Caco-2 (cell line): ENCODE measurements at regions not wholly inside any gene's neighbourhood (a gene's known extent, or its start where the extent isn't known, plus 50 kb on each side); places are given as distances from the start of the nearest gene placed in this dataset.
A peak's percentile ranks its signal among the peaks of the same experiment; 100 is the strongest.

Source experiments
- BruUV-seq: library from RNA; stranded (reverse); fragments of 400-500 nt; replicated peaks from 2 replicates; lab custom pipeline; 2021; lab: Mats Ljungman, UMichigan
- CTCF ChIA-PET: fragments of 300-600 bp; sonication (Branson Sonifier 250); formaldehyde crosslinking; loops from one replicate; lab custom pipeline; 2022; ENCODE audit warnings: antibody characterized with exemption; lab: Charles Lee
- POLR2A ChIA-PET: fragments of 300-600 bp; sonication (Branson Sonifier 250); formaldehyde crosslinking; loops from one replicate; lab custom pipeline; 2022; ENCODE audit warnings: antibody characterized with exemption; lab: Charles Lee
- DNase-seq, 2 experiments: peaks; one replicate each; pipeline versions ENCODE4 v3.0.0 to v3.0.0-alpha.2; 2020 to 2022
- H3K27me3 ChIP-seq: replicated peaks from 2 replicates; pipeline ENCODE4 v1.6.0; 2011; ENCODE audit warnings: low read length; ENCODE audit not compliant: control insufficient read depth, insufficient read depth
- H3K36me3 ChIP-seq: 2 replicates; pipeline ENCODE4 v1.5.1; 2011; ENCODE audit warnings: low read length; ENCODE audit not compliant: control insufficient read depth, insufficient read depth
- H3K4me1 ChIP-seq: fragments of 250-450 bp; sonication (Bioruptor Pico); 2 replicates; pipeline ENCODE4 v1.5.1; 2020; ENCODE audit warnings: mild to moderate bottlenecking
- H3K4me3 ChIP-seq: 2 replicates; pipeline ENCODE4 v1.5.1; 2011; ENCODE audit warnings: low read depth, mild to moderate bottlenecking, control low read depth, low read length
- H3K9me3 ChIP-seq: fragments of 250-450 bp; sonication (Bioruptor Pico); 2 replicates; pipeline ENCODE4 v1.5.1; 2020; ENCODE audit warnings: mild to moderate bottlenecking, moderate library complexity
- H3K27ac Mint-ChIP-seq: one replicate; pipeline ENCODE4 v1.8.0; 2022; ENCODE audit warnings: mixed read lengths; ENCODE audit not compliant: unreplicated experiment
- H3K27me3 Mint-ChIP-seq: one replicate; pipeline ENCODE4 v1.8.0; 2022; ENCODE audit warnings: mixed read lengths; ENCODE audit not compliant: insufficient read depth, unreplicated experiment
- H3K36me3 Mint-ChIP-seq: one replicate; pipeline ENCODE4 v1.8.0; 2022; ENCODE audit warnings: mild to moderate bottlenecking, mixed read lengths; ENCODE audit not compliant: insufficient read depth, unreplicated experiment
- H3K4me1 Mint-ChIP-seq: one replicate; pipeline ENCODE4 v1.8.0; 2022; ENCODE audit warnings: low read depth, mixed read lengths; ENCODE audit not compliant: unreplicated experiment
- H3K4me3 Mint-ChIP-seq: one replicate; pipeline ENCODE4 v1.8.0; 2022; ENCODE audit warnings: mild to moderate bottlenecking, moderate library complexity, mixed read lengths; ENCODE audit not compliant: unreplicated experiment
- H3K9me3 Mint-ChIP-seq: one replicate; pipeline ENCODE4 v1.8.0; 2022; ENCODE audit warnings: mixed read lengths; ENCODE audit not compliant: unreplicated experiment
- CTCF ChIP-seq, 2 experiments: fragments of 200-600 bp in 1 of 2; IDR thresholded peaks; 1 replicate in 1 of 2; 2 replicates in 1 of 2; pipeline versions ENCODE4 v1.5.1 to v1.8.0; 2011 to 2022; ENCODE audit warnings: antibody characterized with exemption in 1 of 2, control low read depth in 1 of 2, inconsistent platforms in 1 of 2, low read depth in 1 of 2, low read length in 1 of 2, mild to moderate bottlenecking in 1 of 2, moderate library complexity in 1 of 2; ENCODE audit not compliant: insufficient read depth in 1 of 2, severe bottlenecking in 1 of 2, unreplicated experiment in 1 of 2
- intact Hi-C: fragments of 100-400 bp; cut with micrococcal nuclease; formaldehyde crosslinking; loops from one replicate; pipeline ENCODE4 v1.10.0; 2022; ENCODE audit not compliant: unreplicated experiment

- no peaks in the 10 kb centered on the region for H3K27me3 ChIP-seq
- Mint-ChIP-seq H3K27ac (no peak overlapping the region), H3K4me3 (no peak overlapping the region), H3K9me3 (no peaks in the 10 kb centered on the region), H3K4me1 (peaks cover 7% of the 10 kb centered on the region), H3K27me3 (peaks cover 24% of the 10 kb centered on the region), H3K36me3 (no peaks in the 10 kb centered on the region)
- DNase-seq = peak in 1 of 2 experiments; percentile 27
- H3K36me3 ChIP-seq = no peaks in the 10 kb centered on the region
- ChIA-PET POLR2A (no interaction called here), CTCF (interaction anchor here (0.9 kb wide), 1 partner anchor 96 kb away, joined by 3 read pairs; no protein-coding TSS in a partner anchor)
- intact Hi-C loops = no loop called here
- peaks cover 8% of the 10 kb centered on the region for H3K4me1 ChIP-seq
- no peaks in the 10 kb centered on the region for H3K9me3 ChIP-seq
- H3K4me3 ChIP-seq = no peak overlapping the region
- TF ChIP-seq CTCF (IDR thresholded peaks at IDR 0.05; ENCODE audit: insufficient read depth in 1 of 2, low read depth in 1 of 2, low read length in 1 of 2, severe bottlenecking in 1 of 2, unreplicated experiment in 1 of 2) = no peak
- no TSS peak for BruUV-seq
Observed at GRCh38 chr20:57065646-57066045, 200.8 kb downstream of the BMP7 start.

GRCh38 chr20:57066126-57066900 lies 200.1 kb downstream of the BMP7 start:
- Mint-ChIP-seq H3K9me3 (no peaks in the 10 kb centered on the region), H3K36me3 (no peaks in the 10 kb centered on the region), H3K4me1 (peaks cover 10% of the 10 kb centered on the region), H3K4me3 (no peak overlapping the region), H3K27me3 (peaks cover 24% of the 10 kb centered on the region), H3K27ac (no peak overlapping the region)
- ChIA-PET POLR2A (no interaction called here), CTCF (no interaction called here)
- no peak for TF ChIP-seq CTCF (IDR thresholded peaks at IDR 0.05; ENCODE audit: insufficient read depth in 1 of 2, low read depth in 1 of 2, low read length in 1 of 2, severe bottlenecking in 1 of 2, unreplicated experiment in 1 of 2)
- intact Hi-C loops = no loop called here
- Histone ChIP-seq H3K9me3 (no peaks in the 10 kb centered on the region), H3K4me3 (no peak overlapping the region), H3K4me1 (peaks cover 13% of the 10 kb centered on the region), H3K36me3 (no peaks in the 10 kb centered on the region), H3K27me3 (no peaks in the 10 kb centered on the region)
- DNase-seq = peak in 1 of 2 experiments; percentile 28
- no TSS peak for BruUV-seq

GRCh38 chr20:57069442-57069841 lies 197.0 kb downstream of the BMP7 start:
- DNase-seq = peak in 1 of 2 experiments; percentile 50
- Histone ChIP-seq H3K9me3 (no peaks in the 10 kb centered on the region), H3K27me3 (no peaks in the 10 kb centered on the region), H3K4me3 (no peak overlapping the region), H3K36me3 (no peaks in the 10 kb centered on the region), H3K4me1 (peaks cover 20% of the 10 kb centered on the region)
- peaks cover 16% of the 10 kb centered on the region for H3K4me1 Mint-ChIP-seq
- ChIA-PET POLR2A (no interaction called here), CTCF (interaction anchor here (1.1 to 1.2 kb wide), 2 partner anchors 8 to 519 kb away, joined by 3 to 7 read pairs; no protein-coding TSS in a partner anchor)
- peaks cover 10% of the 10 kb centered on the region for H3K27me3 Mint-ChIP-seq
- no peaks in the 10 kb centered on the region for H3K9me3 Mint-ChIP-seq
- intact Hi-C loops = no loop called here
- H3K36me3 Mint-ChIP-seq = no peaks in the 10 kb centered on the region
- no peak for TF ChIP-seq CTCF (IDR thresholded peaks at IDR 0.05; ENCODE audit: insufficient read depth in 1 of 2, low read depth in 1 of 2, low read length in 1 of 2, severe bottlenecking in 1 of 2, unreplicated experiment in 1 of 2)
- H3K4me3 Mint-ChIP-seq = no peak overlapping the region
- BruUV-seq = no TSS peak
- no peak overlapping the region for H3K27ac Mint-ChIP-seq
